CD4-positive, CD25-positive, alpha-beta regulatory T cell (primary cell): ENCODE measurements at regions not wholly inside any gene's neighbourhood (a gene's known extent, or its start where the extent isn't known, plus 50 kb on each side); places are given as distances from the start of the nearest gene placed in this dataset.

Experiments used
- ATAC-seq, 2 donors: fragments of 150-1000 bp; cut with Tn5 transposase; one replicate each; pipeline ENCODE4 v1.10.0; 2021; ENCODE audit warnings: low read depth in 2 of 2, moderate number of reproducible peaks in 2 of 2, moderate library complexity in 1 of 2
- DNase-seq, 3 donors: peaks; one replicate each; pipeline versions ENCODE4 v3.0.0 to v3.0.0-alpha.2; 2012 to 2022; ENCODE audit warnings: mixed read lengths in 1 of 3
- H3K27ac ChIP-seq: one replicate; pipeline ENCODE4 v1.7.0; 2013; ENCODE audit warnings: mild to moderate bottlenecking, low read length; ENCODE audit not compliant: insufficient read depth, poor library complexity, severe bottlenecking
- H3K27me3 ChIP-seq: one replicate; pipeline ENCODE4 v1.7.0; 2013; ENCODE audit warnings: low read length; ENCODE audit not compliant: control insufficient read depth, insufficient read depth
- H3K36me3 ChIP-seq: one replicate; pipeline ENCODE4 v1.7.0; 2013; ENCODE audit warnings: mild to moderate bottlenecking, low read length, moderate library complexity; ENCODE audit not compliant: control insufficient read depth, insufficient read depth
- H3K4me1 ChIP-seq: 2 replicates; pipeline ENCODE4 v1.7.0; 2013; ENCODE audit warnings: mild to moderate bottlenecking, low read length; ENCODE audit not compliant: insufficient read depth, control insufficient read depth, poor library complexity, severe bottlenecking
- H3K4me3 ChIP-seq: one replicate; pipeline ENCODE4 v1.7.0; 2013; ENCODE audit warnings: low read depth, mild to moderate bottlenecking, low read length, moderate library complexity
- H3K9me3 ChIP-seq, 2 experiments: 1 replicate in 1 of 2; 2 replicates in 1 of 2; pipeline ENCODE4 v1.7.0; 2013; ENCODE audit warnings: low read length in 2 of 2, mild to moderate bottlenecking in 1 of 2, moderate library complexity in 1 of 2; ENCODE audit not compliant: control insufficient read depth in 2 of 2
- H3K27ac Mint-ChIP-seq, 3 donors: one replicate each; pipeline ENCODE4 v1.8.0; 2020 to 2022; ENCODE audit warnings: mild to moderate bottlenecking in 3 of 3, mixed read lengths in 3 of 3, moderate library complexity in 2 of 3
- H3K27me3 Mint-ChIP-seq: one replicate; pipeline ENCODE4 v1.8.0; 2022; ENCODE audit warnings: mild to moderate bottlenecking, mixed read lengths
- H3K36me3 Mint-ChIP-seq: one replicate; pipeline ENCODE4 v1.8.0; 2020; ENCODE audit warnings: mixed read lengths
- H3K4me1 Mint-ChIP-seq, 4 donors: one replicate each; pipeline ENCODE4 v1.8.0; 2020 to 2022; ENCODE audit warnings: mixed read lengths in 4 of 4, mild to moderate bottlenecking in 1 of 4
- H3K4me3 Mint-ChIP-seq, 4 donors: one replicate each; pipeline ENCODE4 v1.8.0; 2020 to 2022; ENCODE audit warnings: mild to moderate bottlenecking in 4 of 4, mixed read lengths in 4 of 4, moderate library complexity in 3 of 4
- H3K9me3 Mint-ChIP-seq, 7 donors: one replicate each; pipeline ENCODE4 v1.8.0; 2020 to 2022; ENCODE audit warnings: mixed read lengths in 7 of 7, mild to moderate bottlenecking in 3 of 7, moderate library complexity in 2 of 7

DNA sequence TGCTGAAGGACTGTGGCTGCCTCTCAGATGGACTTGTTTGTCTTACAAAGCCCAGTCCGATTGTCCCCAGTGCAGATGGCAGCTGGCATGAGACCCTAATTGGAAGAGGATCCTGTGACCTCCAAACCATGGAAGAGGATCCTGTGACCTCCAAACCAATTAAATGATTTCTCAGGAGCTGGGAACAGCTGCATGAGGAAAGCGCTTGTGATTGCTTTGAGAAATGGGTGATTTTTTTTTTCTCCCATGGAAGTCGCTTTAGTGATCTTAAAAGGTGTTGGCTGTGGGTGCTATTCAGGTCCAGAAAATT is 68.4 kb upstream of the LARS2 start:
- H3K27me3 ChIP-seq, result peaks cover 2% of the 10 kb centered on the region
- no peaks in the 10 kb centered on the region for H3K4me1 ChIP-seq
- Mint-ChIP-seq H3K9me3 (peaks cover 0 to 3% (median 0%) of the 10 kb centered on the region in 7 donors), H3K36me3 (no peaks in the 10 kb centered on the region), H3K4me1 (peaks cover 0 to 7% (median 0%) of the 10 kb centered on the region in 4 donors), H3K27ac (no peak overlapping the region), H3K4me3 (no peak overlapping the region), H3K27me3 (peaks cover 5% of the 10 kb centered on the region)
- no peak overlapping the region for H3K4me3 ChIP-seq
- H3K27ac ChIP-seq, result no peak overlapping the region
- DNase-seq, result no peak
- H3K36me3 ChIP-seq, result no peaks in the 10 kb centered on the region
- no peak for ATAC-seq
- H3K9me3 ChIP-seq, result no peaks in the 10 kb centered on the region

DNA sequence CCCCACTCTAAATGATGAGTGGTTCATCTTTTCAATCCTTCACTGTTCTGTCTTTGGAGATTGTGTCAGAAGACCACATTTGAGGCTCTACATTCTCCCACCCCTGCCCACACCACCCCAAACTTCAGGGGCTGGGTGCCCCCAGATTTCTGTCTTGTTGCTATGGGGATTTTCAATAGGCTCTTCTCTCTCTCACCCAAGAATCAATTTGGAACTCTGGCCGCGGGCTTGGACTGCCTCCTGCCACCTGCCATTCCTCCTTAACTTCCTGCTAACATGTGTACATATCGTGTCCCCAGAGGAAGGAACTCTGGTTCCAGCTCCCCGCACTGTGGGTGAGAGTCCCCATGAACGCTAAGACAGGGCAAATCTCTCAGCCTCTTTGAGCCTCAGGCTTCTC is 67.4 kb upstream of the LARS2 start:
- peaks cover 0 to 7% (median 0%) of the 10 kb centered on the region in 4 donors for H3K4me1 Mint-ChIP-seq
- peaks cover 4% of the 10 kb centered on the region for H3K27me3 Mint-ChIP-seq
- H3K9me3 Mint-ChIP-seq, result peaks cover 0 to 1% (median 0%) of the 10 kb centered on the region in 7 donors
- H3K9me3 ChIP-seq, result no peaks in the 10 kb centered on the region
- peaks cover 2% of the 10 kb centered on the region for H3K27me3 ChIP-seq
- no peak overlapping the region for H3K27ac ChIP-seq
- no peak overlapping the region for H3K4me3 Mint-ChIP-seq
- no peak overlapping the region for H3K4me3 ChIP-seq
- H3K27ac Mint-ChIP-seq, result no peak overlapping the region
- H3K4me1 ChIP-seq, result no peaks in the 10 kb centered on the region
- H3K36me3 Mint-ChIP-seq, result no peaks in the 10 kb centered on the region
- ATAC-seq (no peak), DNase-seq (no peak)
- H3K36me3 ChIP-seq, result no peaks in the 10 kb centered on the region

DNA sequence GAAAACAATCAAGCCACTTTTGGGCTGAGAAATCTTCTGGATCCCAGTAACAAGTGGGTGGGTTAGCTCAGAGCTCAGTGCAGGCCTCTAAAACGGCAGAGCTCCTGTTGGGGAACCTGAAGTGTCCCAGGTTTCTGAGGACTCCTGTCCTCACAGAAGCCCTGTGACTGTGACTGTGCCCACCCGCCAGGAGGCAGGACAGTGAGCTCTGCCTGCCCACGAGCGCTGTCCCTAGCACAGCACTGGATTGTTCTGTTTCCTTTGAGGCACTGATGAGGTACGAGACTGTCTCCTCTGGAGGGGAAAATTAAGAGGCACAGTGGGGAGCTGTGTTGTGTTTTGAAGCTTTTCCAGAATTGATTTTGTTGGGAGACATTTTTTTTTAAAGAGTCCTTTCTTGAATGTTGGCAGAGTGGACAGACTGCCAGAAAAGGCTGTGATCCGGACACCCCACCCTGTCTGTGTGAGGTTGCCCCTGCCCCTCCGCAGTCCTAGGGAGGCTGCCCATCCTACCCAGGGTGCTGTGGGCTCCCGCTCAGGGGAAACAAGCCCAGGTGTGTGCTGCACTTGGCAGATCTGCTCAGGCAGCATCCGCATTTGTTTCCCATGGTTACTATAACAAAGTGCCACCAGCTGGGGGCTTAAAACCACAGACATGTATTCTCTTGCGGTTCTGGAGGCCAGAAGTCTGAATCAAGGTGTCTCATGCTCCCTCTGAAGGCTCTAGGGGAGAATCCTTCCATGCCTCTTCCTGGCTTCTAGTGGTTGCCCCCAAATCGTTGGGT is 66.6 kb upstream of the LARS2 start:
- H3K9me3 ChIP-seq, result no peaks in the 10 kb centered on the region
- Mint-ChIP-seq H3K4me1 (peaks cover 0 to 7% (median 0%) of the 10 kb centered on the region in 4 donors), H3K4me3 (no peak overlapping the region), H3K27me3 (peaks cover 9% of the 10 kb centered on the region), H3K27ac (no peak overlapping the region), H3K9me3 (peaks cover 0 to 1% (median 0%) of the 10 kb centered on the region in 7 donors), H3K36me3 (no peaks in the 10 kb centered on the region)
- no peaks in the 10 kb centered on the region for H3K36me3 ChIP-seq
- ATAC-seq (no peak), DNase-seq (peak in 1 of 3 donors; percentile 29)
- H3K4me3 ChIP-seq, result no peak overlapping the region
- H3K27me3 ChIP-seq, result peaks cover 6% of the 10 kb centered on the region
- H3K4me1 ChIP-seq, result no peaks in the 10 kb centered on the region
- no peak overlapping the region for H3K27ac ChIP-seq

DNA sequence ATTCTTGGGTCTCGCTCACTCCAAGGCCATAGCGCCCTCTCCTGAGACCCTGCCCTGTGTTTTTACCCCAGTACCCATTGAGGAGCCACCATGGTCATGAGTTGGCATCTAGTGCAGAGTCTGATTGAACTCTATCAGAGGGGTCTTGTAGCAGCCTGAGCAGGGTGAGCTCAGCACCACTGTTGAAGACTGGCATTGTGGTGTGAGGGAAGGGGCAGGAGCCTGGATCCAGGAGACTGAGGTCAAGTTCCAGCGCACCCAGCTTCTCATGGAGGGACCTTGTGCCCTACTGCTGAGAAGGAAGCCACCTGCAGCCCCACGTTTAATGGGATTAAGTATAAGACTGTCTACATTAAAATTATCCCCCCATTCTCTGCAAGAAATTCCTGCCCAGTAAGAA is 65.8 kb upstream of the LARS2 start:
- Histone ChIP-seq H3K27ac (no peak overlapping the region), H3K4me1 (no peaks in the 10 kb centered on the region), H3K27me3 (peaks cover 6% of the 10 kb centered on the region), H3K36me3 (no peaks in the 10 kb centered on the region), H3K4me3 (no peak overlapping the region), H3K9me3 (no peaks in the 10 kb centered on the region)
- no peak overlapping the region for H3K27ac Mint-ChIP-seq
- peaks cover 0 to 7% (median 0%) of the 10 kb centered on the region in 4 donors for H3K4me1 Mint-ChIP-seq
- H3K27me3 Mint-ChIP-seq, result peaks cover 9% of the 10 kb centered on the region
- no peak for DNase-seq
- no peak overlapping the region for H3K4me3 Mint-ChIP-seq
- H3K36me3 Mint-ChIP-seq, result no peaks in the 10 kb centered on the region
- no peak for ATAC-seq
- H3K9me3 Mint-ChIP-seq, result peaks cover 0 to 1% (median 0%) of the 10 kb centered on the region in 7 donors

DNA sequence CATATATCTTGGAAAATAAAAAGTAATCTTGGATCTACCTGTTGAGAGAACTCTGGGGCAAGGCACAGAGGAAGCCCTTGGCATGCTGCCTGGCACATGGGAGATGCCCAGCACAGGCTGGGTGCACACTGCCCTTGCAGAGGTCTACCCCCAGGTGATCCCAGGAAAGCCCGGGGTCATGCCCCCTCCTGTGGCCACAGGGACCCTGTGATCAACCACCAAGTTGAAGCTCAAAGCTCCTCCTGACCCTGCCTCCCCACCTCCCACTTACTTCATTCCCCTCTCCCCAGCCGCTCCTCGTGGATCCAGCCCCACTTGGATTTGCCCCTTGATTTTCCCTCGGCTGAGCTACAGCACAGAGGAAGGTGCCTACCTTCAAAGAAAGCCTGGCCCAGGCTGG is 62.7 kb upstream of the LARS2 start:
- Histone ChIP-seq H3K4me3 (no peak overlapping the region), H3K9me3 (no peaks in the 10 kb centered on the region), H3K27me3 (peaks cover 9% of the 10 kb centered on the region), H3K36me3 (no peaks in the 10 kb centered on the region), H3K4me1 (no peaks in the 10 kb centered on the region), H3K27ac (no peak overlapping the region)
- Mint-ChIP-seq H3K4me1 (peaks cover 0 to 14% (median 0%) of the 10 kb centered on the region in 4 donors), H3K27ac (no peak overlapping the region), H3K4me3 (no peak overlapping the region), H3K36me3 (no peaks in the 10 kb centered on the region), H3K27me3 (peaks cover 16% of the 10 kb centered on the region), H3K9me3 (peaks cover 0 to 2% (median 0%) of the 10 kb centered on the region in 7 donors)
- ATAC-seq (no peak), DNase-seq (no peak)

DNA sequence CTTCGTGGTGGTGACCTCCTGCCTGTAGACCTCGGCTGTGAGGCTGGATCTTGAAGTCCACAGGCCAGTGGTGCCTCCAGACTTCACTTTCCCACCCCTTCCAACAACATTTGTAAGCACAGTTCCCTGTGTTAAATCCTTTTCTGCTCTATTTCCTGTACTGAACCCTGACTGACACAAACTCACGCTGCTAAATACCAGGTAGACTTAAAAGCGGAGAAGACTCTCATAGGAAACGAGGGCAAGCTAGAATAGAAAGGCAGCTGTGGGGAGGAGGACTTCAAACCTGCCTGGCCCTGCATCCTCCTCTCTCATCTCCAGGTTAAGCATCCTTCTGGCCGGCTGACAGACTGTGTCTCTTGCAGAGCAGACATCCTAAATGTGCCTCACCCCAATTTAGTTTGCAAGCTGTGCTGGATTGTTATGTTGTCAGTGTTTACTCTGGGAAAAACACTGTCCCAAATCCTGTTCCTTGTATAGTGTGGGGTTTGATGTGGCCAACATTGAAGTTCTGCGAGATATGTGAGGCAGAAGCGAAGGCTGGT is 58.5 kb upstream of the LARS2 start:
- H3K9me3 Mint-ChIP-seq, result peaks cover 0 to 2% (median 0%) of the 10 kb centered on the region in 7 donors
- H3K27ac Mint-ChIP-seq, result no peak overlapping the region
- peaks cover 0 to 7% (median 0%) of the 10 kb centered on the region in 4 donors for H3K4me1 Mint-ChIP-seq
- no peak for ATAC-seq
- no peak overlapping the region for H3K4me3 ChIP-seq
- H3K27me3 Mint-ChIP-seq, result peaks cover 23% of the 10 kb centered on the region
- H3K4me3 Mint-ChIP-seq, result no peak overlapping the region
- peak in 1 of 3 donors; percentile 29 for DNase-seq
- H3K36me3 ChIP-seq, result no peaks in the 10 kb centered on the region
- H3K27ac ChIP-seq, result no peak overlapping the region
- H3K9me3 ChIP-seq, result no peaks in the 10 kb centered on the region
- H3K36me3 Mint-ChIP-seq, result no peaks in the 10 kb centered on the region
- no peaks in the 10 kb centered on the region for H3K4me1 ChIP-seq
- peaks cover 7% of the 10 kb centered on the region for H3K27me3 ChIP-seq

DNA sequence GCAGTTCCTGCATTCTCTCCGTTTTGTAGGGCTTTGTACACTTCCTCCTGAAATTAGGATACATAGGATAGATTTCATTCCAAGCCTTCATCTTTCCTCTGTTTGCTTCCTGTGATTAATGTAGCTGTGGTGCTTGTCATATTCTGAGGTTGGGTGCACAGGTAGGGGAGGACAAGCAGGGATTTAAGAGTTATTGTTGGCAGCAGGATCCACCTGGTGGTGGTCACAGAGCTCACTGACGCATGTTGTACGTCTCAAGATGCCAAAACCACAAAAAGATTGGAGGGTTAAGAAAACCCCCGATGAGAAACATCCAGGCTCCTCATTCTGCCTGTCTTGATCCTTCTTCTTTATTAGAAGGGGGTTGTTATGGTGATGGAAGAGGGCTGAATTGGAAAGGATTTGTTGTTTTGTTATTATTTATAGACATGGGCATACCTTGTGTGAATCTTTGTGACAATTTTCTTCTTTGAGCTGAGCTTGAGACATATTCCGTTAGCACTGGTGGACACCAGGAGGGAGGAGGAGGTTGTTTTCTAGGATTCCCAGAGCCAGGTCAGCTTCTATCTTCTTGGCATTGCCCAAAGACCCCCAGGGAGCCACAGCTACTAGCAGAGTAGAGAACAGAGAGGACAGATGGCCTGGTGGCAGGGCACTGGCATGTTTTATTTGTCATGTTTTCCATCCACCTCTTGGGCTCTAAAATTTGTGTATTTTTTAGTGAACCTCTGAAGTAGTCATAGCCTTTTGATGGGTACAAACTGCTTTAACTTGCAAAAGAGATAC is 57.7 kb upstream of the LARS2 start:
- Mint-ChIP-seq H3K9me3 (peaks cover 0 to 2% (median 0%) of the 10 kb centered on the region in 7 donors), H3K4me1 (peaks cover 0 to 7% (median 0%) of the 10 kb centered on the region in 4 donors), H3K4me3 (no peak overlapping the region), H3K27ac (no peak overlapping the region), H3K36me3 (no peaks in the 10 kb centered on the region), H3K27me3 (peaks cover 31% of the 10 kb centered on the region)
- Histone ChIP-seq H3K4me3 (no peak overlapping the region), H3K27me3 (peaks cover 7% of the 10 kb centered on the region), H3K27ac (no peak overlapping the region), H3K4me1 (no peaks in the 10 kb centered on the region), H3K36me3 (no peaks in the 10 kb centered on the region), H3K9me3 (no peaks in the 10 kb centered on the region)
- no peak for ATAC-seq
- no peak for DNase-seq
